ENCODE measurements at regions not wholly inside any gene's neighbourhood (a gene's known extent, or its start where the extent isn't known, plus 50 kb on each side); places are given as distances from the start of the nearest gene placed in this dataset.

GRCh38 chr22:48459859-48460823 is 1367.5 kb downstream of the BRD1 start:
- TF ChIP-seq CTCF (IDR thresholded peaks at IDR 0.05), result no peak
- TF ChIP-seq POLR2A (IDR thresholded peaks at IDR 0.05), result no peak

Measured in heart left ventricle (tissue), 13 donors.